Loucy (cell line): ENCODE measurements at regions not wholly inside any gene's neighbourhood (a gene's known extent, or its start where the extent isn't known, plus 50 kb on each side); places are given as distances from the start of the nearest gene placed in this dataset.

Source experiments
- EZH2phosphoT487 ChIP-seq: fragments of 200-600 bp; IDR thresholded peaks from 2 replicates; pipeline ENCODE4 v1.6.1; 2018; ENCODE audit warnings: antibody characterized with exemption, mild to moderate bottlenecking, moderate library complexity, borderline replicate concordance
- TF ChIP-seq, protein P1 (sequence below): fragments of 200-600 bp; sonication (generic); conservative IDR thresholded peaks from 2 replicates; pipeline ENCODE4 v1.5.1; 2014; ENCODE audit warnings: mild to moderate bottlenecking, antibody characterized with exemption, low read length

DNA sequence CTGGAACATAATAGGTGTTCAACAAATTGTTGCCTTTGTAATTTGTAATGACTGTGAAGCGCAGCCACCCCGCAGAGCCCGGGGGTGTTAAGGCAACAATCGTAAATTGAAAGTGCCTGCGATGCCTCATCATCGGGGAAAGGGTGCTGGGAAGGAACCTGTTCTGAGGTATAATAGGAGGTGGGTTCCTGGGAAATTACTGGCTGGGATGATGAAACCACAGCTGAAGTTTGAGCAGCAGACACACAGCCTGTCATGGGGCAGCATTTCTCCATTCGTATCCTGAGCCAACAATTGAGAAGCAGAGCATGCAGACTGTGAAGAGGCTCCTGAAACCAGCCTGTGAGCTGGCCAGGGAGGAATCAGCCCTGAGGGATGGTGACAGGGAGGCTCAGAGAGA is 404.0 kb upstream of the MYT1L start:
- TF ChIP-seq, protein P1, sequence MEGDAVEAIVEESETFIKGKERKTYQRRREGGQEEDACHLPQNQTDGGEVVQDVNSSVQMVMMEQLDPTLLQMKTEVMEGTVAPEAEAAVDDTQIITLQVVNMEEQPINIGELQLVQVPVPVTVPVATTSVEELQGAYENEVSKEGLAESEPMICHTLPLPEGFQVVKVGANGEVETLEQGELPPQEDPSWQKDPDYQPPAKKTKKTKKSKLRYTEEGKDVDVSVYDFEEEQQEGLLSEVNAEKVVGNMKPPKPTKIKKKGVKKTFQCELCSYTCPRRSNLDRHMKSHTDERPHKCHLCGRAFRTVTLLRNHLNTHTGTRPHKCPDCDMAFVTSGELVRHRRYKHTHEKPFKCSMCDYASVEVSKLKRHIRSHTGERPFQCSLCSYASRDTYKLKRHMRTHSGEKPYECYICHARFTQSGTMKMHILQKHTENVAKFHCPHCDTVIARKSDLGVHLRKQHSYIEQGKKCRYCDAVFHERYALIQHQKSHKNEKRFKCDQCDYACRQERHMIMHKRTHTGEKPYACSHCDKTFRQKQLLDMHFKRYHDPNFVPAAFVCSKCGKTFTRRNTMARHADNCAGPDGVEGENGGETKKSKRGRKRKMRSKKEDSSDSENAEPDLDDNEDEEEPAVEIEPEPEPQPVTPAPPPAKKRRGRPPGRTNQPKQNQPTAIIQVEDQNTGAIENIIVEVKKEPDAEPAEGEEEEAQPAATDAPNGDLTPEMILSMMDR, result no peak
- no peak for TF ChIP-seq EZH2phosphoT487
